ENCODE measurements at regions not wholly inside any gene's neighbourhood (a gene's known extent, or its start where the extent isn't known, plus 50 kb on each side); places are given as distances from the start of the nearest gene placed in this dataset.

- DNase-seq, result peak in 2 of 14 donors; percentile 3 to 71
Measured at GRCh38 chr12:27179400-27180214, 64.5 kb upstream of the STK38L start.

- no peak for DNase-seq
Measured at GRCh38 chr12:27180906-27181505, 63.1 kb upstream of the STK38L start.

- DNase-seq, result no peak
Measured at GRCh38 chr12:27183342-27183741, 60.7 kb upstream of the STK38L start.

GRCh38 chr12:27185234-27186021 is 58.7 kb upstream of the STK38L start:
- DNase-seq, result no peak

- DNase-seq, result no peak
Measured at GRCh38 chr12:27186022-27186839, 57.9 kb upstream of the STK38L start.

GRCh38 chr12:27187697-27188096 is 56.4 kb upstream of the STK38L start:
- DNase-seq, result no peak

GRCh38 chr12:27190761-27191160 is 53.3 kb upstream of the STK38L start:
- DNase-seq, result no peak

- DNase-seq, result no peak
Measured at GRCh38 chr12:27191531-27191930, 52.6 kb upstream of the STK38L start.

GRCh38 chr12:27192118-27192802 is 51.8 kb upstream of the STK38L start:
- no peak for DNase-seq

- DNase-seq, result no peak
Measured at GRCh38 chr12:27193106-27193505, 51.0 kb upstream of the STK38L start.

- peak in 1 of 14 donors; percentile 3 for DNase-seq
Measured at GRCh38 chr12:27193854-27194544, 50.1 kb upstream of the STK38L start.
